GM21423 (cell line): ENCODE measurements at regions not wholly inside any gene's neighbourhood (a gene's known extent, or its start where the extent isn't known, plus 50 kb on each side); places are given as distances from the start of the nearest gene placed in this dataset.
"Not testable (repeated sequence)": the region's sequence is repeated elsewhere in the genome, so short reads cannot be mapped to it uniquely, and the experiment has no call there.

Experiments used
- ATAC-seq: cut with Tn5 transposase; IDR thresholded peaks from one replicate; pipeline ENCODE4 v1.9.1; 2021; ENCODE audit warnings: mild to moderate bottlenecking, moderate library complexity; ENCODE audit not compliant: unreplicated experiment

DNA sequence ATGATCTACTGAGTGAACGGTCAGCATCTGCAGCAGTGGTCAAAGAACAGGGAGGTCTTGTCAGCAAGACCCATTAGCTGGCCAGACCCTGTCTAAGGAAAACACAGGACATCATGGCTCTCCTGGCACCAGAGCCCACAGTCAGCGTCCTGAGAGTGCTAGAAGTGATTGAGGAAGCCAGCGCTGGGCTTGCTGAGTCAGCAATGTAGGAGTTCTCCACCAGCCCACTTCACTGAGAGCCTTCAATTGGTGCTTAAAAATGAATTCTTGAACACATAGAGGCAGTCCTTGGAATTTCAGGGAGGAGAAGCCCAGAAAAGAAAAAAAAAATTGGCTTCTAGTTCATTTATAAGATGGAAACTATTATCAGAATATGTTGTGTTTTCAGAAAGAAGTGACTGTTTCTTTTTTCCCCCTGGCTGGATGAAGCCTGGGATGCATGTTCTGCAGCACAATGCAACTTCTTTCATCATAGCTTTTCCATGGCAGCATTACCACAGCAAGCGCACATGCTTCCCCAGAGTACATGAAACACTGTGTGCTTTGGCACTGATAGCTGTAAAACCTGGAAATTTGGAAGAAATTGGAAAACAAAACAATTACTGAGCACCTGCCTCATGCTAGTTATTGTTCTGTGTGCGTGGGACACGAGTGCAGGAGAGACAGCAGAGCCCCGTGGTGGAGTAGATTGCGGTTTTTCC is 899.9 kb downstream of the C6orf118 start:
- ATAC-seq: no peak

DNA sequence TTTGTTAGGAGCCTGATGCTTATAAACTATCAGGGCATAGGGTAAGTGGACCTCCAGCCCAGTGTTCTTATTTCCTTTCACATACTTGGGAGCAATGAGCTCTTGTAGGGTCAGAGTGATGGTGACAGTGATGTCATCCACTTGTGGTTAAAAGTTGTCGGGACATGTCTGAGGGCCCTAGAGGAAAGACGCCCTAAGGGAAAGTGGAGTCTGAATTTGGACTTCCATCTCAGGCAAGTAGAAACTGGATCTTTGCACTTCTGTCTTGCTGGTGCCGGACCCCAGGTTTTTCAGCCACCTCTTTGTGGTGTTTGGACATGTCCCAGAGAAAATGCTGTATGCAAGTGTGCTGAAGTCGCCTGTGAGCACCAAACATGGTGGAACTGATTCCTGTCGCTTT is 900.5 kb downstream of the C6orf118 start:
- ATAC-seq: no peak

DNA sequence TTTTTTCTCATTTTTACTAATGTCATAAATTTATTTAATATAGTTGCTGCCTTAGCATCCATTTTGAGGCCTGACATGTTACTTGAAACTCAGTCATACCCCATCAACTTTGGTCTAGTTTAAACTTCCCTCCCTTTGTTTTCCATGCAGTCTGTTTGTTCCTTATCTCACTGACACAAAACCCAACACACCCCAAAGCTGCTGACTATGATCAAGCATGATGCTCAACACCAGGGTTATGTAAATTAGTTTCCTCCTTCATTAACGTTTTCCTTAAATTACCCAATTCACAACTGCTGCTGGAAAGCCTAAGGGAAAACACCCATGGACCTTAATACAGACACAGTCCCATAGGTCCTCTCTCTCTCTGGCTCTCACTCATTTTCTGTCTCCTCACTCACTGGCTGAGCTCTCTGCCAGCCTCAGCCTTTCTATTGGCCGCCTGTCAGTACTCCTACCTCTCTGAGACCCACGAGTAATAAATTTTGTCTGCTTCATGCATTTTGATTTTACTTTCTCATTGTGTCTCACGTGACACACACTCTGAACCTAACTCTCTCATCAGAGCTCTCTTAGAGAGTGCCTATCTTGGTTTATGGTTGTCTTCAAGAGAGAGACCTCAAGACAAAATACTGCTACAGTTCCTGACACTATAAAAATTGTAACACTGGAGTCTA is 904.5 kb downstream of the C6orf118 start:
- ATAC-seq: no peak

DNA sequence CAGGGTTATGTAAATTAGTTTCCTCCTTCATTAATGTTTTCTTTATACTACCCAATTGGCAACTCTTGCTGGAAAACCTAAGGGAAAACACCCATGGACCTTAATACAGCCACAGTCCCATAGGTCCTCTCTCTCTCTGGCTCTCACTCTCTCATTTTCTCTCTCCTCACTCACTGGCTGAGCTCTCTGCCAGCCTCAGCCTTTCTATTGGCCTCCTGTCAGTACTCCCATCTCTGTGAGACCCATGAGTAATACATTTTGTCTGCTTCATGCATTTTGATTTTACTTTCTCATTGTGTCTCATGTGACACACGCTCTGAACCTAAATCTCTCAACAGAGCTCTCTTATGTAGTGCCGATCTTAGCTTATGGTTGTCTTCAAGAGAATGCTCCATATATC is 907.5 kb downstream of the C6orf118 start:
- ATAC-seq: no peak

DNA sequence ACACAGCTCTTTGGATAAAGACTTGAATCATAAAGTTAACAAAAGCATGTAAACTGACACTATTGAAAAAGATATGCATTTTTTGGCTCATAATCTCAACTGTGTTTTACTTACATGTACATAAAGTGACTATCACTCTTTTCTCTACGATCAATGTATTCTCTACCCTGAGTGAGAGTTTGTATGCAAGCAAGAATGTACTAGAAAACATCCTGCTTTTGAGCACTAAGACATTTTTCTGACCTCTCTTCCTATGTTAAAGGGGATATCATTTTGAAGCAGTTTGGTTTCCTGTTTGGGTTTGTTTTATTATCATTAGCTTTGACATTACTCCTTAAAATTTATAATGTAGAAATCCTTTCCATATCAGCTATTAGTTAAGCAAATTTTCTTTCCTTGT is 910.8 kb downstream of the C6orf118 start:
- ATAC-seq: no peak

DNA sequence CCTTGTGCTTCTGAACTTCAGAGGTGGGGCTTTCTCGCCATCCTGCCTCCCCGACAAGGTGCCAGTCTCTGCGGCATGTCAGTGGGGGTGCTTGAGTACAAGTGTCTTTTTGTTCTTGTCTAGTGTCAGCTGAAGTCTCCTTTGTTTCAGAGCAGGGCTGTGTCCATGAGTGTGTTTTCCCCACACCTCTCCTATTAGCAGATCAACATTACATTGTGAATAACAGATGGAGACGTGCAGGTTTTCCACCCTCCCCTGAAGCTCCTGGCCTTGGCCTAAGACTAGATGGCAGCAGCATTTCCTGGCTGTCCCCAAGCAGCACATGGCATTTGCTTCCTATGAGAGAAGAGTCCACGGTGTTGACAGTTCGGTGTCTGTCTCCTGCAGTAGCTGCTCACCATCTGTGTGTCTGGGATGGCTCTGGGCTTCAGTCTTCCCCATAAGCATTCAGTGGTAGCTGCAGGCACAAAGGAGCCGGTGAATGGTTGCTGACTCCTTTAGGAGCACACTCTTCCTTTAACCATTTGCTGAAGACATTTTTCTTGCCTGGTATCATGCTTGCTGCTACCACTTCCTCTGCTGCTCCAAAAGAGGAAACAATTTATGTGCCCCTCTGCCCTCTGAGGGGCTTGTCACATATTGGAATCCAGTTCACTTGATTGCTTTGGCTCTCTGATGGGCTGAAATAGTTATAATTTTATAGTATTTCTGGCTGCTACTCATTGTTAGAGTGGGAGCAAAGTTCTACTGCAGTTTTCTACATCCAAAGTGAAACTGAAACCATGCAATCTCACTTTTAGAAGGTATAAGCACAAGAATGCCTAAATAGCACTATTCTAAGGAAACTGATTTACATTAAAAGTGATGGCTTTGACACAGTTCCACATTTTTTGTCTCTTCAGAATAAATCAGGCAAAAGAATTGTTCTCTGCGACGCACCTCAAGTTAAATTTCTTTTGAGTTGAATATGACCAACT is 913.0 kb downstream of the C6orf118 start:
- no peak for ATAC-seq

DNA sequence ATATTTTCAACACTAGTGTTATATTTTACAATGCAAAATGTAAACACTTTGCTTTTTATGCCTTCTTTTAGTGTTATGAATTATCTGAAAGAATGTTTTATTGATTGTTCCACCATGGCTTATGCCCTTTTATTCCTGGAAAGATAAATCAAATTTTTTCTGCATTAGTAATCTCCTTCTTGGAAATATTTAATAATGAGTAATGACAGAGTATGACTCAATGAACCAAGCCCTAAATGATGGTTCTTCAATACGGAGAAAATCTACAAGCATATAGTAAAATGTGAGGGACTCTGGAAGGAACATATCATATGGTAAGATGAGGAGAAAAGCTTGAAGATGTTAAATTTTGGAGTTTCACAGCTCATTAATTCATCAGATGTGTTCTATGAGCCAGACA is 929.6 kb downstream of the C6orf118 start:
- no peak for ATAC-seq

- ATAC-seq: no peak
These were observed 931.1 kb downstream of the C6orf118 start for GRCh38 chr6:164378330-164378729.

DNA sequence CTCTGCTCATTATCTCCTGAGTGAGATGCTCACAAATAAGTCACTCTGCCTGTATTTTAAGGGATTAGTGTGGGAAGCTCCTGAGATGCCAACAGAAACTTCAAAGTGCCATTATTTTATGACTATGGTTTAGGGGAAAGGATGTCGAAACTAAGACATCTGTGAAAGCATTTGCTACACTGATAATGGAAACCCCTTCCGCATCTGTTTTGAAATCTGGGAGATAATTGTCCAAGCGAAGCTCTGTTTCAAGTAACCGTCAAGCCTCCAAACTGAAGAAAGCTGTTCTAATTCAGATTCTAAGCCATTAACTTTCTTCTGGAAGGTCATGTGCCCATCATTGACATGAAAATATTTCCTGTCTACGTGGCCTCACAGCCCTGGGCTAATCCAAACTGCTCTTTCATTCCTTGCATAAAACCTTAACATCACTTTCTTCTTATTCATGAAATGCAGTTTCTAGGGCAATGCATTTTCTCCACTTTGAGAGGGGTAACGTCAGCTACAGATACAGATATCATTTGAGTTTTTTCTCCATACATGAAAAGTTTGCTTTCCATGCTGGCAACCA is 932.0 kb downstream of the C6orf118 start:
- no peak for ATAC-seq

GRCh38 chr6:164370773-164371172 is 938.6 kb downstream of the C6orf118 start:
- no peak for ATAC-seq

- ATAC-seq: no peak
These were observed 944.9 kb downstream of the QKI start for GRCh38 chr6:164359441-164359840.

DNA sequence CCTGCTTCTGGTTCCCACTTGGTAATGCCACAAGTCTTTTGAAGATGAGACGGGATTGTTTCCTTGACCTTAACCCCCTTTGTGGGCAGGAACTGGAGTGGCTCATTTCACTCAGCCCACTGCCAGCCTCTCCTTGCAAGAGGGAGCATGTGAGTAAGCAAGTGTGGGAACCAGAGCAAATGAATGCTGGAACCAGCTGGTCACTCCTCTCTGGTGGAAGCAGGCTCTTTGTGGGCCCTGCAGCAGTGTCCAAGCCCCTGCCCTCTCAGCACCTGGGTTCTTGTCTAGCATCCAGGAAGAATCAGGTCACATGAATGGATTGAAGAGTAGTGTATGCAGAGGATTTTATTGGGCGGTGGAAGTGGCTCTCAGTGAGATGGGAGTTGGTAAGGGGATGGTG is 944.5 kb downstream of the QKI start:
- no peak for ATAC-seq

- no peak for ATAC-seq
These were observed 942.3 kb downstream of the QKI start for GRCh38 chr6:164356814-164357213.

- ATAC-seq: no peak
These were observed 932.9 kb downstream of the QKI start for GRCh38 chr6:164347455-164347854.

DNA sequence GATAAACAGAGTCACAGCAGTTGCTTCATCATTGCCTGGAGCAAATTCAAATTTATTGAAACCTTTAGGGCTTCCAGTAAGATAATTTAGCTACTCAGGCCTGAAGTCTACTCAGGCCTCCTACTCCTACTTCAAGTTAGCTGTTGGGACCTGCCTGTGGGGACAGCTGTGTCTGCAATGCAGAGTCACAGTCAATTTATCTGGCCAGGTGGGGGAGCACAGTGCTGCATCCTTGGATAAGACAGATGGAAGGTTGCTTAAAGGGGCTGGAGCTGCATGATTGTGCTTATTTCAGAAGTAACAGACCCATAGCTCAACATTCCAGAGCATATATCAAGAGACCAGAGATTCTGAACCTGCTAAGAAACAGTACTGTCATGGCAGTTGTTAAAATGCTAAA is 932.1 kb downstream of the QKI start:
- no peak for ATAC-seq

GRCh38 chr6:164345806-164346496 is 931.4 kb downstream of the QKI start:
- no peak for ATAC-seq

GRCh38 chr6:164345327-164345726 is 930.8 kb downstream of the QKI start:
- ATAC-seq: no peak

- ATAC-seq: no peak
These were observed 930.3 kb downstream of the QKI start for GRCh38 chr6:164344801-164345291.

DNA sequence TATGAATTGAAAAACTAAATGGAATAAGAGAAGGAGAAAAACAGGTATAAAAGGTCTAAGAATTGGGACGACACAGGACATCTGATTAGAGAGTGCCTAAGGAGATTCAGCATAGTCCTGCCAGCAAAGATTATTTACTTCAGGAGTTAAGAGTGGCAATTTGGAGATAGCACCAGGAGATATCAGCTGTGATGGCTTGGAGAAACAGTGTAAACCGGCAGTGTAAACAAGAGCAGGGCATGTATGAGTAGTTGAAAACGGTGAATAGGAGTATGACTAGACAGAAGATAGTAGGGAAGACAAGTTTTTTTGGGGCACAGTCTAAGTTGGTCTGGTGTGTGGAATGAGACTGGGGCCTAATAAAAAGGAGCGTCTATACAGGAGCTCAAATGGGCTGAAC is 924.9 kb downstream of the QKI start:
- ATAC-seq: not testable (repeated sequence)

DNA sequence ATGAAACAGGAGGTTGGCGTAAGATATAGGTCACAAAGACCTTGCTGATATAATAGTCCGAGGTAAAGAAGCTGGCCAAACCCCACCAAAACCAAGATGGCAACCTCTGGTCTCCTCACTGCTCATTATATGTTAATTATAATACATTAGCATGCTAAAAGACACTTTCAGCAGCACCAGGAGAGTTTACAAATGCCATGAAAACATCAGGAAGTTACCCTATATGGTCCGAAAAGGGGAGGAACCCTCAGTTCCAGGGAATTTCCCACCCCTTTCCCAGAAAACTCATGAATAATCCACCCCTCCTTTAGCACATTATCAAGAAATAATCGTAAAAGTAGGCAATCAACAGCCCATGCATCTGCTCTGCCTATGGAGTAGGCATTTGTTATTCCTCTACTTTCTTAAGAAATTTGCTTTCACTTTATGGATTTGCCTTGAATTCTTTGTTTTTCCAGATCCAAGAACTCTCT is 923.4 kb downstream of the QKI start:
- ATAC-seq: no peak
